HG03571 (cell line): ENCODE measurements at regions not wholly inside any gene's neighbourhood (a gene's known extent, or its start where the extent isn't known, plus 50 kb on each side); places are given as distances from the start of the nearest gene placed in this dataset.

Experiments
- ATAC-seq: cut with Tn5 transposase; IDR thresholded peaks from one replicate; pipeline ENCODE4 v1.9.1; 2021; ENCODE audit not compliant: unreplicated experiment

DNA sequence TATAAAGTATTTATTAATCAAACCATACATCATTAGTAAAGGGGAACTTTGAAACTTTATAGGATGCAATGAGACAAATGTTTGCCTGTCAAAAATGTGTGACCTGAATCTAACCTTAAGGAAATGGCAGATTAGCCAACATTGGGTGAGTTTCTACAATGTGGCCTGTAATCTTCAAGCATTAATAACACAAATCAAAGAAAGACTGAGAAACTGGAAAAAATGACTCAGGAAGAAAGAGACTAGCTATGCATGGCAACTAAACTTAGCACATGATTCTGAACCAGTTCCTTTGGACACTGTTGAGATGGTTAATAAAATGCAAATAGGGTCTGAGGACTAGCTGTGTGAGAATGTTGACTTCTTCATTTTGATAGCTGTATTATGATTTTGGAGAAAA lies 628.6 kb upstream of the ID2 start:
- no peak for ATAC-seq

DNA sequence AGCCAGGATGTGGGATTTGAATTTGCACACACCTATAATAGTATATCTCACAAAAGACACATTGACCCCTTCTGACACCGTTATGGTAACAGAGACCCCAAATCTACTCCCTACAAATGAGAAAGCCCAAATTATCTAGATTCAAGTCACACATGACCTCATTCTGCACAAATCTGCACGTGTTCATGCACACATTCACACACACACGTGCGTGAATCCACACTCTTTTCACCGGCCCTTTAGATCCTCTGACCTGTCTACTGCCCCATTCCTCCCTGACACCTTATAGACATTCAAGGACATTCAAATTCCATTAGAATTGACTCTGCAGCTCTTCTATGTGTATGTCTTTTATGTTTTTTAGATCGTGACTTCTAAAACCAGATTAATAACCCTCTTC lies 627.8 kb upstream of the ID2 start:
- no peak for ATAC-seq

DNA sequence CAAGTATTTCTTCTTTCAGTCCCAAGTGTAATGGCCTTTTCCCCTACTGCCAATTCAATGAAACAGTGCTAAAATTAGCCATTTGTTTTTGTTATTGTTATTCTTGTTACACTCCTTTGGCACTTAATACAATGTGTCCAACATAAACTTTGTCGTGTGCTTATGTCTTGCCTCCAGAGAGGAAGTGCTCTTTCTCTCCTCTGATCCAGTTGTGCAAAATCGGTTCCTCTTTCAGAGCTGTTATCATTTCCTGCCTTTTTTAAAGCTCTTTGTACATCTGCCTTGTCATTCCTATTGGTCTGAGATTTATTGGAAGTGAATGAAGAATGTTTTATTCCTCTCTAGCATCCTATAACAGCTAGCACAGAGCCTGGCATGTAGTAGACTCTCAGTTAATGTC lies 623.2 kb upstream of the ID2 start:
- no peak for ATAC-seq

DNA sequence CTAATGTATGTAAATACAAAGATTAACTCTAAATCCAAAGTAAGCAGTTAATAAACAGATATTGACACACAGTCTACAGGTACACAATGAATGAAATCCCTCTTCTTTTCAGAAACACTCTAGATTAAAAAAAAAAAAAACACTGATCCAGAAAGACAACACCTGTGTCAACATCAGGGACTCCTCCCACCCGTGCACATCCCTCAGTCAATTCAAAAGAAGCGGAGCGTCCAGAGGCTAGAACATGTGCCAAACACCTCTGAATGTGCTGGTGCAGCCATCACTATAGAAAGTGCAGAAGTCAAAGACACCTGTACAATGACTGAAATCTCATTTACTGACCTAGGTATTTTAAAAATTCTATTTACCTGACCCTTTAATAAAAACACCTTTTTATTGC lies 622.6 kb upstream of the ID2 start:
- no peak for ATAC-seq

DNA sequence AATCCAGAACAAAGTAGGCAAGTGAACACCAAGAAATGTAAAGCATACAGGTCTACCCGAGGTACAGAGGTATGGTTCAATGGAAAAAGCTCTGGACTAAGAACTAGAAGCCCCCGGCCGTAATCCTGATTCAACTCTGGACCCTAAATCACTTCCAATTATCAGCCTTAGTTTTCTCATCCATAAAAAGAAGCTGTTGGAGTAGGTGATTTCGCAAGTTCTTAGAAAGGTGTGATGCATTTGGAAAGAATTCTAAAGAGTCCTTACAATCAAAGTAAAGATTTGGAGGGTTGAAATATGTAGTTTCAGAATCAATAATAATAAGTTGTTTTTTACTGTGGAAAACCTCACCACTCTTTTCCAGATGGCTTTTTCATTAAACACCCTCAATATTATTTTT lies 622.1 kb upstream of the ID2 start:
- ATAC-seq: no peak

- ATAC-seq: no peak
Observed at GRCh38 chr2:8061219-8061618, 620.6 kb upstream of the ID2 start.

DNA sequence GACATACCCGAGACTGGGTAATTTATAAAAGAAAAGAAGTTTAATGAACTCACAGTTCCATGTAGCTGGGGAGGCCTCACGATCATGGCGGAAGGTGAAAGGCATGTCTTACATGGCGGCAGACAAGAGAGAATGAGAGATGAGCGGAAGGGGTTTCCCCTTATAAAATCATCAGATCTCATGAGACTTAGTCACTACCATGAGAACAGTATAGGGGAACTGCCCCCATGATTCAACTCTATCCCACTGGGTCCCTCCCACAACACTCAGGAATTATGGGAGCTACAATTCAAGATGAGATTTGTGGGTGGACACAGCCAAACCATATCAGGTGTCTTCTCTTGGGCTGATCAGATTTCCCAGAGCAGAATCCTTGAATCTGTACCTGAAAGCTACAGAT lies 617.3 kb upstream of the ID2 start:
- no peak for ATAC-seq

DNA sequence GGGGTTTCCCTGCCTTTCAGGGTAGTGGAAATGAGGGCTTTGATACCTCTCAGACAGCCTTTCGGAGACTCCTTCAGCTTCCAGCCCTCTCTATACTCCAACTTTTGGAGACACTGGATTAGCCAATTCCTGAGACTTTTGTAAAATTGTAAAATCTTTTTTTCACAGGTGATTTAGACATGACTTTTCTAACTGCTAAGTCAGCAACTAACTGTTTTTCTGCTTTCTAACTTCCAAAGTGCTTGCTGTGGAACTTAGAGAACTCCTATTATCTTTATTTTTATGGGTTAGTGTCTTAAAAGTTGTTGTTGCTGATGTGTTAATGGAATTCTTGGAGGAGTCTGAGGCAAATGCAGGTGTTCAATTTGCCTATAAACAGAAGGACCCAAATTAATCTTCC lies 616.7 kb upstream of the ID2 start:
- no peak for ATAC-seq

DNA sequence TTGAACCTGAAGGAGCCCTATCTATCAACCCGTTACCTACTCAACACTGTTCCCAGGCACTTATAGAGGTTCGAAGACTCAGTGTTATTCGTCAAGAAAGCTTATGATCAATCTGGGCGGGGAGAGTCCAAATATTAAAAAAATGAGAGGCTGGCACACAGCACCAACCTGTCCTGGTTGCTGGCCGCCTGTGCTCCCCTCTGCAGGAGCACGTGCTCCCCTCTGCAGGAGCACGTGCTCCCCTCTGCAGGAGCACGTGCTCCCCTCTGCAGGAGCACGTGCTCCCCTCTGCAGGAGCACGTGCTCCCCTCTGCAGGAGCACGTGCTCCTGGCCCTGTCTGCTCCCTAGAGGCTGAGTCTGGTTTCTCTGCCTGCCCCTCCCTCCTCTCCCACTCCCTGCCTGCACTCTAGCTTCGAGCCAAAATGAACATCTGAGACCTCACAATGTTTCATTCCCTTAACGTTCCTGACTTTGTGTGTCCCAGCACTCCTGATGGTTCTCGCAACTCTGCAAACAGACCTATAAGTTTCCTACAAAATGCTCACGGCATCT lies 614.0 kb upstream of the ID2 start:
- no peak for ATAC-seq

DNA sequence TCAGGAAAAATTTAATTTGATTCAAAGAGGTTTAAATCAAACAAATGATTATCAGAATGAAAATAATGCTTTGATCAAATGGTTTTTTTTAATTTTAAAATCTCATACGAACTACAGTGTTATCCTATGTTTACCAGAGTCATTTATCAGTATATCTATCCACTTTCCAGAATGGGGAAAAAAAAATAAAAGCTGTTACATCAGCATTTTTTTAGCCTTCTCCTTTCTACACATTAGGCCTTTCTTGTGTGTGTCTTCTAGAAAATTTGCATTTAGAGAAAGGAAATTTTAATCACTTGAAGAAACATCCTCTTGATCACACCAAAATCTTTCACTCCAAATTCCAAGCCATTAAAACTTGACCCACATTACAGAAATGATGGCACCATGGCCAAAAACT lies 608.9 kb upstream of the ID2 start:
- no peak for ATAC-seq

GRCh38 chr2:8073916-8074315 lies 607.9 kb upstream of the ID2 start:
- no peak for ATAC-seq

GRCh38 chr2:8076448-8077342 lies 605.2 kb upstream of the ID2 start:
- no peak for ATAC-seq

GRCh38 chr2:8078705-8079104 lies 603.2 kb upstream of the ID2 start:
- no peak for ATAC-seq

DNA sequence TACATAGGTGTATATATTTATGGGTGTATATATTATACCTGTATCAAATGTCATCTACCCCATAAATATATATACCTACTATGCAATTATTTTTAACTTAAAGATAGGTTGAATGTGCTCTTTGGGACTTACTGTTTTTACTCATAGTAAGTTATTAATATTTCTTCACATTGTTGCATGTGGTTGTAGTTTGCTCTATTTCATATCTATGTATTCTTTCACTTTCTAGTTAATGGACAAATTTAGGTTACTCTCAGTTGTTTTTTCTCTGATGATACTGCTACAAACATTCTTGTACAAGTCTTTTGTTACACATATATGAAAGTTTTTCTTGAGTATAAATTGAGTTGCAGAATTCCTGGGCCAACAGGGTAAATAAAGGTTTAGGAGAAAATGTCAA lies 601.8 kb upstream of the ID2 start:
- no peak for ATAC-seq

DNA sequence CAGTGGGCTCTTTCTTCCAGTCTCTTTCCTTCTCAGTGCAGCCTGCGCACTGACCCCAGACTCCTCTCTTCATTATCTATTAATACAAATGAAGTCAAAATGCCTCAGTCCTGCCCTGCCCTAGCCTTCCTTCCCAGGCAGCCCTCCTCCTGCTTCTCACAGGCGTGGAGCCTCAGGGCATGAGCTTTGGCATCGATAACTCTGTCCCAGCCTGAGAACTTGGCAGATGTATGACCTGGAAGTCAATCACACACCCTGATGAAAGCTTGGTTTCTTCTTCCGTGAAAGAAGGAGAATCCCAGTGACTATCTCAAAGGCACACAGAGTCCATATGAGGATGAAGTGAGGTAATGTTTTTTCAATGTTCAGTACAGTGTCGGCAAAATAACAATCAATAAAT lies 600.7 kb upstream of the ID2 start:
- ATAC-seq: no peak

DNA sequence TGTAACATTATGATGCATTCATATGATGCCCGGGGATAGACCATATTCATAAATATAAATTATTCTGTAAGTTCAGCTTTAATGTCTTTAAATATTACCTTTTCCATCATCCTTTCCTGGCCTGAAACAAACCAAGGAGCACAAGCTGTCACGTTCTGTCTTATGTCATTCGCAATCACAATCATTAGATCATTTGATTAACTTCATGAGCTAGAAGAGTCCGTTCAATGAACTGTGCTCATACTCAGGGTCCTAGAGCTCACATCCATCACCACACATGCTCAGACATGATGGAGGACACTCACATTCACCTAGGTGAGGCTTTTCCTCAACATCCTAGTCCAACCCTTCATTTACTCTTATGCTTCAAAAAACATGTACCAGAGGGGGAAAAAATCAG lies 599.0 kb upstream of the ID2 start:
- ATAC-seq: no peak

DNA sequence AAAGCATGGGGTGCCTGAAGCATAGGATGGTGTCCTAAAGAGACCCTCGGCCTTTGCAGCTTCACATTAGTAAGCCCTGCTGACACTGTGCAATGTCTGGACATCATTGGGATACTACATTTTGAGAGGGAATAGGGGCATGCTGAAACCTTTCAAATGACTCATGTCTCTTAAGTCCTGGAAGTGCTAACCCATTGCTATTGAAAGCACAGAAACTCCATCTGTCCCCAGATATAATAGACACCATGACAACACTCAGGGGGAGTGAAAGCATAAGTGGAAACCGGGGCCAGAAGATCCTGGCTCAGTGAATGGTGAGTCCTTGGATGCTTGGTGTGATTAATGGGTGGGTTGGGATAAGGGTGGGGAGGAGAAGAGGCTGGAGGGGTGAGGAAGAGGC lies 595.5 kb upstream of the ID2 start:
- ATAC-seq: no peak

DNA sequence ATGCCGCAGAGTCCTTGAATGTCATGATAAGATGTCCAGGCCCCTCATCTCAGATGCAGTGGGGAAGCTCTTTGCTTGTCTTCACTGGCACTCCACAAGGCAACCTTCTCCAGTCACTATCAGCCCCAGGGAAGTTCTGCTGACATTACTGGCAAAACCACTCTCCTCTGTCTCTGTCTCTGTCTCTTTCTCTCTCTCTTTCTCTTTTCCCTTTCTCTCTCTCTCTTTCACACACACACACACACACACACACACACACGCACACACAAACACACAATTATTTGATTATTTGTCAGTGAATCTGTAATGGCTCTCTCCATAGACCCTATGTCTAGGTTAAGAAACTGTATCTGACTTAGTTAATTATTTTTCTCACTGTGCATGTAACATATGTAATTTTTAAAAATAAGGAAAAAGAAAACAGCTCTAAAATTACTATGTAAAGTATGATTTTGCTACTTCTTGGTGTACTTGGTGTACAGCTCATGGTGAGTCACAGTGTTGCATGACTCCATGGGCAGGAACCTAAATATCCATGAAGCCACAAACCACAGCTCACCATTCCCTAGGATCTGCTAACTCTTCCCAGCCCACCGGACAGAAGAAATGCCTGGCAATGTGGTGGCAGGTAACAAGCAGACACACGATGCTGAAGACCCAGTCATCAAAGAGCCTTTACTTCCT lies 594.9 kb upstream of the ID2 start:
- ATAC-seq: no peak

DNA sequence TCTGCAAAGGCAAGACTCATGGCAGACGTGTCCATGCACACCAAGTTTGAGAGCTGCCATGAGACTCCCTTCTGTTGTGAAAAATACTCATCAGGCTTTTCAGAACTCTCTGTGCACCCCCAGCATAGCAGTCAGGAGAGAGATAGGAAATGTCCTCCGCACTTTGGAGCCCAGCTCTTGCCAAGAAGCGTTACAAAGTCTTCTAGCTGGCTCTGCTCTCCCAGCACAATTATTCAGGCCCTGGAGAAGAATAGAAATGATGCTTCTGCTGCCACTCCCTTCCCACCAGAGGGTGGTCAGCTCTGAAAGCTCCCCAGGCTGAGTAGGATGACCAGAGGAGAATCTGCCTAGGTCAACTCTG lies 594.4 kb upstream of the ID2 start:
- no peak for ATAC-seq

DNA sequence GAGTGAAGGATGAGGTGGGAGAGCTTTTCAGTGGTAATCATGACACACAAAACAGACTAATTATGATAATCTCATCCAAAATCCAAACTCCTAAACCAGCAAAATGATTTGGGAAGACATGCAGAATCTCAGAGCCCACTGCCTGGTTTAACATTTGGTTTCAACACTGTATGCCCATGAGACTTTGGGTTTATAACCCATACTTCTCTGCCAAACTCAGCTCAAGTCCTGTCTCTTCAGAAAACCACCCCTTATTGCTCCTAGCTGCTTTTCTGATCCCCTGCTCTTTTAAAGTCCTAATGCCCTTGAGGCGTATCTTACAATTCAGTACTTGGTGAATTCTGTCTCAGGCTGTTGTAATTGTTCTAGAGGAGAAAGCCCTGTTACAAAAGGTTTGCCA lies 593.0 kb upstream of the ID2 start:
- ATAC-seq: no peak

DNA sequence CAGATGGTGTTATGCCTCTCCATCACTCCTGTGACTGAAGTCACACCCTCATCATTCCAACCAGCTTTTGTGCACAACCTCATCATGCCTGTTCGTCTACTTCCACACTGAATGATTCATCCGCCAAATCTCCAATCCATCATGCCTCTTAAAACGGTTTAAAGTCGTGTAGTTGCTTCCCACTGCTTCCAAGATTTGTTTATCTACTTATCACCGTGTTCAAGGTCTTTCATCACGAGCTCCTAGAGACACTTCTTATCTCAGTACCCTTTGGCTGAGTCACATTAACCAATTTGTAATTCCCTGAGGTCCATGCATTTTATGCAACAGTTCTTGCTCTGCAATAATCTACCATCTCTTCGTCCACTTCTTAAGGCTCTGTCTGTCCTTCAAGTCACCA lies 592.3 kb upstream of the ID2 start:
- ATAC-seq: no peak
